ENCODE measurements at regions not wholly inside any gene's neighbourhood (a gene's known extent, or its start where the extent isn't known, plus 50 kb on each side); places are given as distances from the start of the nearest gene placed in this dataset.
"Not testable (repeated sequence)": the region's sequence is repeated elsewhere in the genome, so short reads cannot be mapped to it uniquely, and the experiment has no call there.

DNA sequence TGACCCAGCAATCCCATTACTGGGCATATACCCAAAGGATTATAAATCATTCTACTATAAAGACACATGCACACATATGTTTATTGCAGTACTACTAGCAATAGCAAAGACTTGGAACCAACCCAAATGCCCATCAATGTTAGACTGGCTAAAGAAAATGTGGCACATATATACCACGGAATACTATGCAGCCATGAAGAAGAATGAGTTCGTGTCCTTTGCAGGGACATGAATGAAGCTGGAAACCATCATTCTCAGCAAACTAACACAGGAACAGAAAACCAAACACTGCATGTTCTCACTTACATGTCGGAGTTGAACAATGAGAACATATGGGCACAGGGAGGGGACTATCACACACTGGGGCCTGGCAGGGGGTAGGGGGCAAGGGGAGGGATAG, 183.0 kb downstream of the HACE1 start:
- FAIRE-seq; DNase-seq (ENCODE audit: insufficient read length, low spot score): not testable (repeated sequence)

DNA sequence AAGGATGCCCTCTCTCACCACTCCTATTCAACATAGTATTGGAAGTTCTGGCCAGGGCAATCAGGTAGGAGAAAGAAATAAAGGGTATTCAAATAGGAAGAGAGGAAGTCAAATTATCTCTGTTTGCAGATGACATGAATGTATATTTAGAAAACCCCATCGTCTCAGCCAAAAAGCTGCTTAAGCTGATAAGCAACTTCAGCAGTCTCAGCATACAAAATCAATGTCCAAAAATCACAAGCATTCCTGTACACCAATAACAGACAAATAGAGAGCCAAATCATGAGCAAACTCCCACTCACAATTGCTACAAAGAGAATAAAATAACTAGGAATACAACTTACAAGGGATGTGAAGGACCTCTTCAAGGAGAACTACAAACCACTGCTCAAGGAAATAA, 184.6 kb downstream of the HACE1 start:
- FAIRE-seq; DNase-seq (ENCODE audit: insufficient read length, low spot score): not testable (repeated sequence)

DNA sequence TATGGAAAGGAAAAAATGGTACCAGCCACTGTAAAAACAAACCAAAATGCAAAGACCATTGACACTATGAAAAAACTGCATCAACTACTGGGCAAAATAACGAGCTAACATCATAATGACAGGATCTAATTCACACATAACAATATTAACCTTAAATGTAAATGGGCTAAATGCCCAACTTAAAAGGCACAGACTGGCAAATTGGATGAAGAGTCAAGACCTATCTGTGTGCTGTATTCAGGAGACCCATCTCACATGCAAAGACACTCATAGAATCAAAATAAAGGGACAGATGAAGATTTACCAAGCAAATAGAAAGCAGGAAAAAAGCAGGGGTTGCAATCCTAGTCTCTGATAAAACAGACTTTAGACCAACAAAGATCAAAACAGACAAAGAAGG, 186.6 kb downstream of the HACE1 start:
- DNase-seq (ENCODE audit: insufficient read length, low spot score); FAIRE-seq: not testable (repeated sequence)

DNA sequence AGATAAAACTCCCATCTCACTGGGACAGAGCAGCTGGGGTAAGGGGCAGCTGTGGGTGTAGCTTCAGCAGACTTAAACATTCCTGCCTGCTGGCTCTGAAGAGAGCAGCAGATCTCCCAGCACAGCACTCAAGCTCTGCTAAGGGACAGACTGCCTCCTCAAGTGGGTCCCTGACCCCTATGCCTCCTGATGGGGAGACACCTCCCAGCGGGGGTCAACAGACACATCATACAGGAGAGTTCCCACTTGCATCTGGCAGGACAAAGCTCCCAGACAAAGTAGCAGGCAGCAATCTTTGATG, 188.2 kb downstream of the HACE1 start:
- FAIRE-seq = not testable (repeated sequence)

DNA sequence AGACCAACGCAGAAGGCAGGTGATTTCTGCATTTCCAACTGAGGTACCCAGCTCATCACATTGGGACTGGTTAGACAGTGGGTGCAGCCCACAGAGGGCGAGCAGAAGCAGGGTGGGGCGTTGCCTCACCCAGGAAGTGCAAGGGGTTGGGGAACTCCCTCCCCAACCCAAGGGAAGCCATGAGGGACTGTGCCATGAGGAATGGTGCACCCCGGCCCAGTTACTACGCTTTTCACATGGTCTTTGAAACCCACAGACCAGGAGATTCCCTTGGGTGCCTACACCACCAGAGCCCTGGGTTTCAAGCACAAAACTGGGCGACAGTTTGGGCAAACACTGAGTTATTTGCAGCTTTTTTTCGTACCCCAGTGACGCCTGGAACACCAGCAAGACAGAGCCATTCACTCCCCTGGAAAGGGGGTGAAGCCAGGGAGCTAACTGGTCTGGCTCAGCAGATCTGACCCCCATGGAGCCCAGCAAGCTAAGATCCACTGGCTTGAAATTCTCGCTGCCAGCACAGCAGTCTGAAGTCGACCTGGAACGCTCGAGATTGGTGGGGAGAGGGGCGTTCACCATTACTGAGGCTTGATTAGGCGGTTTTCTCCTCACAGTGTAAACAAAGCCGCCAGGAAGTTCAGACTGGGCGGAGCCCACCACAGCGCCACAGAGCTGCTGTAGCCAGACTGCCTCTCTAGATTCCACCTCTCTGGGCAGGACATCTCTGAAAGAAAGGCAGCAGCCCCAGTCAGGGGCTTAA, 188.7 kb downstream of the HACE1 start:
- not testable (repeated sequence) for FAIRE-seq

More for the DNA sequence above, 188.2 kb downstream of the HACE1 start:
- not testable (repeated sequence) for DNase-seq (ENCODE audit: insufficient read length, low spot score)

DNA sequence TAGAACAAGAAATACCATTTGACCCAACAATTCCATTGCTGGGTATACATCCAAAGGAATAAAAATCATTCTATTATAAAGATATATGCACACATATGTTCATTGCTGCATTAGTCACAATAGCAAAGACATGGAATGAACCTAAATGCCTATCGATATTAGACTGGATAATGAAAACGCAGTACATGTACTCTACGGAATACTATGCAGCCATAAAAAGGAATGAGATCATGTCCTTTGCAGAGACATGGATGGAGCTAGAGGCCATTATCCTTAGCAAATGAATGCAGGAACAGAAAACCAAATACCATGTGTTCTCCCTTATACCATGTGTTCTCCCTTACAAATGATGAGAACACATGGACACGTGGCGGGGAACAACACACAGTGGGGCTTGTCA, 190.2 kb downstream of the HACE1 start:
- FAIRE-seq = no peak
- DNase-seq (ENCODE audit: insufficient read length, low spot score) = no peak
- no peak for TF ChIP-seq POLR2A (IDR thresholded peaks at IDR 0.05; ENCODE audit: low read depth, low read length)

More for the DNA sequence above, 188.7 kb downstream of the HACE1 start:
- DNase-seq (ENCODE audit: insufficient read length, low spot score) = not testable (repeated sequence)

DNA sequence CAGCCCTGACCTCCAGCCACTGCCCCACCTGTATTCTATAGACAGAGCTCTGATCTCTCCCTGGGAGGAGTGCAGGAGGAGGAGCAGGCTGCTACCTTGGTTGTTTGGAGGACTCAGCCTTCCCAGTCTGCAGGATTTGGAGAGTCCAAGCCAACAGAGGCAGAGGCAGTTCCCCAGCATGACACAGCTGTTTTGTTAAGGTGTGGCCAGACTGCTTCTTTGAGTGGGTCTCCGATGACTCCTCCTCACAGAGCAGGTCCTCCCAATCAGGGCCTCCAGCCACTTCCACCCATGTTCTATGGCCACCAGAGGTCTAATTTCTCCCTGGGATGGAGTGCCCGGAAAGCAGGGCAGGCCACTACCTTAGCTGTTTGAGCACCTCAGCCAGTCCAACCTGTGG, 203.5 kb downstream of the HACE1 start:
- DNase-seq (ENCODE audit: insufficient read length, low spot score) (no peak), FAIRE-seq (no peak)
- no peak for TF ChIP-seq POLR2A (IDR thresholded peaks at IDR 0.05; ENCODE audit: low read depth, low read length)

DNA sequence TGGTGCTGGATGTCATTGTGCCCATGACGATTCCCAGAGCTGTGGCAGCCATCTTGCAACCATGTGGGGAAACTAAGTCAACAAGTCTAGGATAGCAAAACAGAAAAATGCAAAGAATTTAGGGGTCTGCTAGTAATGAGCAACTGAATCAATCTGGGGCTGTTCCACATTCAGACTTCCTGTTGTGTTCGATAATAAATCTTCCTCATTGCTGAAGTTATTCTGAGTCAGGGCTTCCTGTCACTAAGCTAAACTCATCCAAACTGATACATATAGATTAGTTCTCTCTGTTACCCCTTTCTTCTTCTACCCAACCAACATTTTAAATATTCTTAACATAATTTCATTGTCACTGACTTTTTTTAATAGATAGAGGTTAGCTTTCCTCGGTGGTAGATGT, 205.9 kb downstream of the HACE1 start:
- FAIRE-seq (no peak), DNase-seq (ENCODE audit: insufficient read length, low spot score) (no peak)
- no peak for TF ChIP-seq POLR2A (IDR thresholded peaks at IDR 0.05; ENCODE audit: low read depth, low read length)

DNA sequence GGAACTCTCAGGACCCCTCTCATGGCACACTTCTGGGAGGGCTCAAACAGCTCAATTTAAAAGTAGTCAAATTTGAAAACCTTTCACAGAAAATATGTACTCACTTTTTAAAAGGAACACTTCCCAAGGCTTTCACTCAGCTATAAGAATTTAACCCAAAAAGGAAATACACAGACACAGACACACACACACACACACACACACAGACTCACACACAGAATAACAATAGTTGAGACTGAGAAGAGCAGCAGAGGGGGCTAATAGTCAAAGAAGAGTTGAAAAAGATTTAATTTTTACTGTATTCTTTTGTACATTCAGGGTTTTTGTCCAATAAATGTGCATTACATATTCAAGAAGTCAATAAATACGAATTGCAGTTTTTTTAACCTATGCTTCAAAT, 211.4 kb downstream of the HACE1 start:
- DNase-seq (ENCODE audit: insufficient read length, low spot score) (no peak), FAIRE-seq (no peak)
- no peak for TF ChIP-seq POLR2A (IDR thresholded peaks at IDR 0.05; ENCODE audit: low read depth, low read length)

DNA sequence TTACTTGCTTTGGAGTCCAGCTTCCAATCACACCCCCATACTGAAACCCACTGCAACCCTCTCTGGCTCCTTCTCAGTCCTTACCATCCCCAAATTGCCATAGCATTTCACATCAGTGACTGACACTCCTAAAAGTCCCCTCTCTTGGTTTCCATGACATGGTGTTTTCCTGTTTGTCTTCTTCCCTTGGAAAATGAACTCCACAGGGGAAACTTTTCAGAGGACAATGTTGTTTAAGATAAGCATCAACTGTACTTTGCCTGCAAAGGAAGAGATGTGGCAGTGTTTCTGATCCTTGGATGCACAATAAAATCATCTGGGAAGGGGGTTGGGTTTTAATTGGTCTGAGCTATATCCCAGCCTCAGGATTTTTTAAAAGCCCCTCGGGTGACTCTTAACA, 214.9 kb downstream of the HACE1 start:
- no peak for TF ChIP-seq POLR2A (IDR thresholded peaks at IDR 0.05; ENCODE audit: low read depth, low read length)
- DNase-seq (ENCODE audit: insufficient read length, low spot score) = no peak
- FAIRE-seq = no peak

DNA sequence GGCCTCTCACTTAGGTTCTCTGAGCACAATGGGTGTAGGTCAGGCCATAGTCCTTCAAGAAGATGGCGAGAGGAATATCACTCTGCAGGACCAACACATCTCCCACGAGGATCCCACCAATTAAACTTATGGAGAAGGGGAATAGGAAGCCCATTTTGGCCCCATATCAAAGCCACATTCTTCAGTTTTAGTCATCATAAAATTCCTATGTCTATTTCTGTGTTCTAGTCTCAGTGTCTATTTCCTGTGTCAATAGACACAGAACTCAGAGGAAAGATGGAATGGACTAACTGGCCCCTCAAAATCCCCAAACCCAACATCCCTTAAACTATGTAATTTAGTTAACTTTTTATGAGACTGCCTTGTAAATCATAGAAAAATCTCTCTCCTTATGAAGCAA, 216.8 kb downstream of the HACE1 start:
- FAIRE-seq = no peak
- TF ChIP-seq POLR2A (IDR thresholded peaks at IDR 0.05; ENCODE audit: low read depth, low read length) = no peak
- no peak for DNase-seq (ENCODE audit: insufficient read length, low spot score)

DNA sequence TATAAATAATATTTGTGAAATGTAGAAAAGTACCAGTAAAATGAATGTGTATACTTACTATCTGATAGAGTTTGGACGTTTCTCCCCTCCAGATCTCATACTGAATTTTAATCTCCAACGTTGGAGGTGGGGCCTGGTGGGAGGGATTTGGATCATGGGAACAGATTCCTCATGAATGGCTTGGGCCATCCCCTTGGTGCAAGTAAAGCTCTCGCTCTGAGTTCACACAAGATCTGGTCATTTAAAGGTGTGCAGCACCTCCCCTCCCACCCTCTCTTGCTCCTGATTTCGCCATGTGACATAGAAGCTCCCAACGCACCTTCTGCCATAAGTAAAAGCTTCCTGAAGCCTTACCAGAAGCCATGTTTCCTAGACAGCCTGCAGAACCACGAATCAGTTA, 219.0 kb downstream of the HACE1 start:
- TF ChIP-seq POLR2A (IDR thresholded peaks at IDR 0.05; ENCODE audit: low read depth, low read length) = no peak
- DNase-seq (ENCODE audit: insufficient read length, low spot score) (no peak), FAIRE-seq (no peak)

DNA sequence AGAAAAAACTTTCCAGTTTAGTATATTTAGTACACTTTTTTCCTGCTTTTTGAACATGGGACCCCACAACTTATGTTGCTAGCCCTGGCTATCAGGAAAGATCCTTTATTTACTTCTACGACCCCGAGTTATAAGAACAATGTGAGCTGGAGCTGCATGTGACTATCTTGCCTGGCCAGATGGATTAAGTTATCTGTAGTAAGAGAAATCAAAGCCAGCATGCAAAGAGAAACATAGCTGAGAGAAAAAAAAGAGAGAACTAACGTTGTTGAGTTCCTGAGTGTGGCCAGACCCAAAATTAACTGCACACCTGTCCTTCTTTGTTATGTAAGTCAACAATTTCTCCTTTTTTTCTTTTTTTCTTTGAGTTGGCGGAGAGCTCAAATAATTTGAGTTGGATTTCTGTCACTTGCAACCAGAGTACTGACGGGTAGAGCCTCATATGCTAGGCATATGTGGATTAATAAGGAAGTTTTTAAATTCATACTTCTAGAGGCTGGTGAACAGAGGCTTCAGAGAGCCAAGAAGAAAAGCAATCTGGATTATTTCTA, 219.5 kb downstream of the HACE1 start:
- no peak for FAIRE-seq
- TF ChIP-seq POLR2A (IDR thresholded peaks at IDR 0.05; ENCODE audit: low read depth, low read length) = no peak
- no peak for DNase-seq (ENCODE audit: insufficient read length, low spot score)

DNA sequence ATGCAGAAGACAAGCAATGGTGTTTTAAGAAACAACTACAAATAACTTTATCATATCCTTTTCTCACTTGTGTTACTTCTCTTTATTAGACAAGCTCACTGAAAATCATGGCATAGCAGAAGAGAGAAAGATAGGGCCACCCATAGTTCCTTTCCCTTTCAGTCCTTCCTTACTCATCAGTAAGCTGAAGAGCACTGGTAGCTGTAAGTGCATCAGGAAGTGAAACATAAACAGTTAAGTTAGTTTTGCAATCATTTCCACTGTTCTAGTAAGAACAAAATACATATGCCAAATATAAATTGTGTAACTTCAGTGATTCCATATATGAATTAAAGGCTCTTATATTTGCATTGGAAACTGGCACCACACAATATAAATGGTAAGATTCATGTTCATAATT, 220.1 kb downstream of the HACE1 start:
- TF ChIP-seq POLR2A (IDR thresholded peaks at IDR 0.05; ENCODE audit: low read depth, low read length) = no peak
- no peak for FAIRE-seq

DNA sequence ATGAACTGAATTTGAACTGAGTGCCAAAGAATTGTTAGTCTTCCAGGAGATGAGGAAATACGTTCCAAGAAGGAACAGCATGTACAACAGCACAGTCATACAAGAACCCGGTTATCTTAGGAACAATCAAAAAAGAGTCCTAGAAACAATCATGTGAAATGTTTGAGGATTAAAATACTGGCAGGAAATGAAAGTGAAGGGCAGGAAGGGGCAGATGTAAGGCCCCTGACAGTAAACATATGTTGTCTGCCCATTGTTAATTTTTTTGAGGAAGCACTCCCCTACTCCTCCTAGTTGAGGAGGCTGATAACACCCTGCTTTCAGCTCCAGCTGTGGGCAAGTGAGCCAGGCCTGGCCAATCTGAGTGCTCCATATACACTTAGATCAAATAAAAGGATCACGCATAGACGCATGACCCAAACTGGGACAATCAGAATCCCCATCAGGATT, 220.9 kb downstream of the HACE1 start:
- TF ChIP-seq POLR2A (IDR thresholded peaks at IDR 0.05; ENCODE audit: low read depth, low read length) = no peak
- FAIRE-seq = no peak
- DNase-seq (ENCODE audit: insufficient read length, low spot score) = no peak

More for the DNA sequence above, 220.1 kb downstream of the HACE1 start:
- no peak for DNase-seq (ENCODE audit: insufficient read length, low spot score)

DNA sequence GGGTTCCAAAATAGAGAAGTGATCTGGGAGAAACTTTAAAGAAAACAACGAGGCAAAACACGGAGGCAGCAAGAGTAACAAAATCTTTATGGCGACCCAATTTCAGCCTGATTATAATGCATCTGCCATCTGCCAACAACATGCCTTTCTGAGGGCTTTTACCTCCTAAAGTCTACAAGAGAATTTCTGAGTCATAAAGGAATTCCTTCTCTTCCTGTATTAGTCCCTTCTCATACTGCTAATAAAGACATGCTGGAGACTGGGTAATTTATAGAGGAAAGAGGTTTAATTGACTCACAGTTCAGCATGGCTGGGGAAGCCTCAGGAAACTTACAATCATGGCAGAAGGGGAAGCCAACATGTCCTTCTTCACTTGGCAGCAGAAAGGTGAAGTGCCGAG, 226.6 kb downstream of the HACE1 start:
- no peak for DNase-seq (ENCODE audit: insufficient read length, low spot score)
- no peak for FAIRE-seq
- no peak for TF ChIP-seq POLR2A (IDR thresholded peaks at IDR 0.05; ENCODE audit: low read depth, low read length)
